Gastroesophageal sphincter (tissue), 4 donors: ENCODE measurements at regions not wholly inside any gene's neighbourhood (a gene's known extent, or its start where the extent isn't known, plus 50 kb on each side); places are given as distances from the start of the nearest gene placed in this dataset.

Experiments used
- ATAC-seq: fragments of 150-250 bp; one replicate; pipeline ENCODE4 v1.9.1; 2016; ENCODE audit warnings: mild to moderate bottlenecking, moderate library complexity
- H3K27ac ChIP-seq, 4 donors: fragments of 200-600 bp; sonication (generic) in 3 of 4; 1 replicate in 3 of 4; 2 replicates in 1 of 4; pipeline ENCODE4 v1.5.1; 2016 to 2019
- H3K27me3 ChIP-seq: fragments of 200-600 bp; sonication (generic); one replicate; pipeline ENCODE4 v1.5.1; 2019
- H3K36me3 ChIP-seq, 2 donors: fragments of 200-600 bp; sonication (generic); one replicate each; pipeline ENCODE4 v1.5.1; 2019; ENCODE audit warnings: control low read depth in 1 of 2
- H3K4me1 ChIP-seq, 3 donors: fragments of 200-600 bp; sonication (generic); 1 replicate in 2 of 3; 2 replicates in 1 of 3; pipeline ENCODE4 v1.5.1; 2016 to 2019; ENCODE audit warnings: control low read depth in 2 of 3
- H3K4me3 ChIP-seq, 2 donors: fragments of 200-600 bp; sonication (generic); one replicate each; pipeline ENCODE4 v1.5.1; 2019; ENCODE audit warnings: mild to moderate bottlenecking in 1 of 2, moderate library complexity in 1 of 2
- H3K9me3 ChIP-seq, 3 donors: fragments of 200-600 bp; sonication (generic); one replicate each; pipeline ENCODE4 v1.5.1; 2017 to 2019; ENCODE audit warnings: control low read depth in 2 of 3
- EP300 ChIP-seq: sonication (generic); formaldehyde crosslinking; IDR thresholded peaks from one replicate; pipeline ENCODE4 v1.6.1; 2017; ENCODE audit warnings: antibody characterized with exemption, mild to moderate bottlenecking
- POLR2A ChIP-seq, 2 donors: fragments of 450-650 bp; IDR thresholded peaks; one replicate each; pipeline ENCODE4 v1.6.1; 2017; ENCODE audit warnings: antibody characterized with exemption in 2 of 2, mild to moderate bottlenecking in 2 of 2, moderate library complexity in 1 of 2
- POLR2AphosphoS5 ChIP-seq: sonication (generic); formaldehyde crosslinking; IDR thresholded peaks from one replicate; pipeline ENCODE4 v1.6.1; 2017; ENCODE audit warnings: antibody characterized with exemption
- WGBS, 2 donors: methylation state at CpG; one replicate each; pipeline ENCODE4 v1.1.5; 2018; ENCODE audit warnings: low coverage in 1 of 2; 5-methylcytosine and 5-hydroxymethylcytosine counted together
- TF ChIP-seq, protein P1 (sequence below), 4 experiments: fragments of 200-600 bp in 2 of 4; fragments of 450-650 bp in 2 of 4; sonication (generic) in 1 of 4; IDR thresholded peaks; one replicate each; pipeline ENCODE4 v1.5.1; 2017 to 2019; ENCODE audit warnings: antibody characterized with exemption in 4 of 4, mild to moderate bottlenecking in 2 of 4, moderate library complexity in 2 of 4

DNA sequence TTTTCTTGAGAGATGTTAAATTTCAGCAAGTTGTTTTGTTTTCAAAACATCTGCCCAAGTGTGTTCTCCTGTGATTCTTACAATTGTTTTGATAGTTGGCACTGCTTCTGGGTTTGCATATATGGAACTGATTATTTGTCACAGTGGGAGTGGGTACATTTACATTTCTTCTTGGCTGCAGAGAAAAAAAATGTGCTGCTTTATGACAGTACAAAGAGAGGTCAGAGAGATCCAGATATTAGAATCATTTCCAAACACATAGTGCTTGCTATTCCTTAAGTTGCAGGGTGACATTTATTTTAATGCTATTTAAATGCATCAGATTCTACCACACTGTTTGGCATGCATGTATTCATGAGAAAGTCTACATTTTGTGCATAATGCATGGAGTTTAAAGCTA lies 303.5 kb upstream of the MDGA2 start:
- Histone ChIP-seq H3K27ac (no peak overlapping the region), H3K4me1 (no peaks in the 10 kb centered on the region), H3K27me3 (no peaks in the 10 kb centered on the region), H3K9me3 (no peaks in the 10 kb centered on the region), H3K4me3 (no peak overlapping the region), H3K36me3 (no peaks in the 10 kb centered on the region)
- ATAC-seq = no peak
- TF ChIP-seq, protein P1, sequence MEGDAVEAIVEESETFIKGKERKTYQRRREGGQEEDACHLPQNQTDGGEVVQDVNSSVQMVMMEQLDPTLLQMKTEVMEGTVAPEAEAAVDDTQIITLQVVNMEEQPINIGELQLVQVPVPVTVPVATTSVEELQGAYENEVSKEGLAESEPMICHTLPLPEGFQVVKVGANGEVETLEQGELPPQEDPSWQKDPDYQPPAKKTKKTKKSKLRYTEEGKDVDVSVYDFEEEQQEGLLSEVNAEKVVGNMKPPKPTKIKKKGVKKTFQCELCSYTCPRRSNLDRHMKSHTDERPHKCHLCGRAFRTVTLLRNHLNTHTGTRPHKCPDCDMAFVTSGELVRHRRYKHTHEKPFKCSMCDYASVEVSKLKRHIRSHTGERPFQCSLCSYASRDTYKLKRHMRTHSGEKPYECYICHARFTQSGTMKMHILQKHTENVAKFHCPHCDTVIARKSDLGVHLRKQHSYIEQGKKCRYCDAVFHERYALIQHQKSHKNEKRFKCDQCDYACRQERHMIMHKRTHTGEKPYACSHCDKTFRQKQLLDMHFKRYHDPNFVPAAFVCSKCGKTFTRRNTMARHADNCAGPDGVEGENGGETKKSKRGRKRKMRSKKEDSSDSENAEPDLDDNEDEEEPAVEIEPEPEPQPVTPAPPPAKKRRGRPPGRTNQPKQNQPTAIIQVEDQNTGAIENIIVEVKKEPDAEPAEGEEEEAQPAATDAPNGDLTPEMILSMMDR (IDR thresholded peaks at IDR 0.05) = no peak
- TF ChIP-seq POLR2AphosphoS5 (no peak), EP300 (no peak), POLR2A (IDR thresholded peaks at IDR 0.05) (no peak)

DNA sequence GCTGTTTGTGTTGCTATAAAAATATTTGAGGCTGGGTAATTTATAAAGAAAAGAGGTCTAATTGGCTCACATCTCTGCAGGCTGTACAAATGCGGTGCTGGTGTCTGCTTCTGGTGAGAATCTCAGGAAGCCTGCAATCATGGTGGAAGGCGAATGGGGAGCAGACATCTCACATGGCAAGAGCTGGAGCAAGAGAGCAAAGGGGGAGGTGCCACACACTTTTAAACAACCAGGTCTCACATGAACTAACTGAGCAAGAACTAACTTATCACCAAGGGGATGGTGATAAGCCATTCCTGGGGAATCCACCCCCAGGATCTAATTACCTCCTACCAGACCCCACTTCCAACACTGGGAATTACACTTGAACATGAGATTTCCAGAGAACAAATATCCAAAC lies 300.7 kb upstream of the MDGA2 start:
- 90% methylated on average over 2 of the region's 2 CpGs; no CpG with 5 or more reads in 1 of the 2 donors for WGBS, 2 donors
- H3K4me3 ChIP-seq = no peak overlapping the region
- no peaks in the 10 kb centered on the region for H3K36me3 ChIP-seq
- no peaks in the 10 kb centered on the region for H3K9me3 ChIP-seq
- no peaks in the 10 kb centered on the region for H3K4me1 ChIP-seq
- TF ChIP-seq EP300 = no peak
- TF ChIP-seq POLR2AphosphoS5 = no peak
- TF ChIP-seq POLR2A (IDR thresholded peaks at IDR 0.05) = no peak
- TF ChIP-seq, protein P1 (IDR thresholded peaks at IDR 0.05) = no peak
- no peak overlapping the region for H3K27ac ChIP-seq
- no peaks in the 10 kb centered on the region for H3K27me3 ChIP-seq
- ATAC-seq = no peak

DNA sequence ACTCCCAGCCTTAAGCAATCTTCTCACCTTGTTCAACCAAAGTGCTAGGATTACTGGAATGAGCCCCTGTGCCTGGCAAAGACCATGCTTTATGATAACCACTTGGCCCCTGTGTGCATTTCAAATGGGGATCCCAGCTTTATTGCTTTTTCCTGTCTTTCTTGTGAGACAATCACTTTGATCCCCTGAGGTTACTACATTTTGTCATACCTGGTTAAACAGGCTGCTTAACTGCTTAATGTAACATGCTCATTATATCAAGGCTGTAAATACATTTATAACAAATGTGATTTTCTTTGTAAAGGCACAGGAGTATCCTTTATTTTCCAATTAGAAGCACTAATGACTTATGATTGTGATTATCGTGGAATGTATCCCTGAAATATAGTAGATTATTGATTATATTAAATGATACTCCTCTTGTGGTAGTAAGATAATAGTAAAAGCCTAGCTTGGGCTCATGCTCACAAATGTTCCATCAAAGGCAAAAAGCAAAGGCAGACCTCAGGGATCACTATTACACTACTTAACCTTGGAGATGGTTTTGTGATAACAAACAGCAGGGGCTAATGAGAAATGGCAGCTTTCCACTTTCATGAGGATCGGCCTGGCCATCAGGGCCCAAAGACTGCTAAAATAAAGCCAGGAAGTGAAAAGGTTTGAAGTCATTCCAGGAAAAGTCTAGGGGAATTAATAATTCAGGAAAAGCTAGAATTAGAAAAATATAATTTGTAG lies 290.8 kb upstream of the MDGA2 start:
- no peak overlapping the region for H3K4me3 ChIP-seq
- 80 to 100% methylated on average over 2 of the region's 2 CpGs for WGBS, 2 donors
- H3K36me3 ChIP-seq = no peaks in the 10 kb centered on the region
- no peaks in the 10 kb centered on the region for H3K27me3 ChIP-seq
- no peak overlapping the region for H3K27ac ChIP-seq
- no peak for ATAC-seq
- H3K9me3 ChIP-seq = no peaks in the 10 kb centered on the region
- no peaks in the 10 kb centered on the region for H3K4me1 ChIP-seq
- TF ChIP-seq EP300 (no peak), POLR2AphosphoS5 (no peak), POLR2A (IDR thresholded peaks at IDR 0.05) (no peak)

DNA sequence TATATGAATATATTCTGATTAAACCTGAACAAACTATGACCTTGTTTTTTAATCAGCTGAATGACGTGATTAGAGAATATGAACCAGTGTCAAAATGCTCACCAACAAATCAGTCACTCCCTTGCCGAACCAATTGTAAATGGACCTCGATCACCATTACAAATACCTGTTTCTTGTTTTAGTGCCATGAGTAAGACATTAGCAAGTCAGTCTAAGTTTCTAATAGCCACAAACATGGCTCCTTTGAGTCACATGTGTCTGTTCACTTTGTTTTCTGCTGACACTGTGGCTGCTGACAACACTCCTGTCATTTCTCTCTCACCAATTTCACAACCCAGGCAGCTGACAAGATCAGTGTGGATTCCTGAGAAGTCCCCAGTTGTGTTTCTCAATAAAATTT lies 286.2 kb upstream of the MDGA2 start:
- H3K36me3 ChIP-seq = no peaks in the 10 kb centered on the region
- ATAC-seq = no peak
- no peaks in the 10 kb centered on the region for H3K27me3 ChIP-seq
- H3K9me3 ChIP-seq = no peaks in the 10 kb centered on the region
- no peak overlapping the region for H3K27ac ChIP-seq
- 86 to 96% methylated on average over 3 of the region's 3 CpGs for WGBS, 2 donors
- no peak for TF ChIP-seq POLR2A (IDR thresholded peaks at IDR 0.05)
- TF ChIP-seq POLR2AphosphoS5 = no peak
- no peak for TF ChIP-seq EP300
- TF ChIP-seq, protein P1 (IDR thresholded peaks at IDR 0.05) = no peak
- H3K4me1 ChIP-seq = no peaks in the 10 kb centered on the region
- H3K4me3 ChIP-seq = no peak overlapping the region

DNA sequence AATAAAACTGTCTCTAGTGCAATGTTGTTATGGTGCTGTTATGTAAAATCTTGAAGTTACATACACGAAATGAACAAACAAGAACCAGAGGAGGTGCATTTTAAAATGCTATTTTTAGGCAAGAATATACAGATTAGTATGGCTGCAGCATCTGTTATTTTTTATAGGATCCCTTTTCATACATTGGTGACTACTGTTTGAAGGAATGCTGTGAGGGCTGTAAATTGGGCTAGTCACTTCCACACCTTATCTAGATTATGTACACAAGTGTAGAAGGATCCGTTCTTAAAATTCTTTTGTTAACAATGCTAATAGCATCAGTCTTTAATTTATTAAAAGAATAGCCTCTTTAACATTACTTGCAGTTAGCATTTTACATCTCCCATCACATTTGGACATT lies 284.3 kb upstream of the MDGA2 start:
- no peaks in the 10 kb centered on the region for H3K36me3 ChIP-seq
- TF ChIP-seq POLR2AphosphoS5 = no peak
- no peak for TF ChIP-seq POLR2A (IDR thresholded peaks at IDR 0.05)
- TF ChIP-seq EP300 = no peak
- TF ChIP-seq, protein P1 (IDR thresholded peaks at IDR 0.05) = no peak
- no peaks in the 10 kb centered on the region for H3K9me3 ChIP-seq
- WGBS, 2 donors = 23 to 56% methylated on average over 2 of the region's 2 CpGs
- no peaks in the 10 kb centered on the region for H3K27me3 ChIP-seq
- H3K4me3 ChIP-seq = no peak overlapping the region
- no peak for ATAC-seq
- no peaks in the 10 kb centered on the region for H3K4me1 ChIP-seq
- no peak overlapping the region for H3K27ac ChIP-seq
